GM23338 (cell line): ENCODE measurements at regions not wholly inside any gene's neighbourhood (a gene's known extent, or its start where the extent isn't known, plus 50 kb on each side); places are given as distances from the start of the nearest gene placed in this dataset.

Experiments used
- ATAC-seq: fragments of 200-7000 bp; cut with Tn5 transposase; 3 replicates; pipeline ENCODE4 v1.9.1; 2020
- DNase-seq: peaks from one replicate; pipeline ENCODE4 v3.0.0-alpha.2; 2015; ENCODE audit warnings: low spot score
- H2AFZ ChIP-seq: fragments of 200-600 bp; sonication (generic); 2 replicates; pipeline ENCODE4 v1.8.0; 2016; ENCODE audit warnings: antibody characterized with exemption, mild to moderate bottlenecking, moderate library complexity
- H3F3A ChIP-seq: fragments of 200-600 bp; sonication (generic); replicated peaks from 2 replicates; pipeline ENCODE4 v1.8.0; 2017; ENCODE audit warnings: antibody characterized with exemption, mixed run types, low read depth
- H3K27ac ChIP-seq: fragments of 200-600 bp; sonication (generic); 2 replicates; pipeline ENCODE4 v1.6.1; 2016; ENCODE audit warnings: low read depth
- H3K27me3 ChIP-seq: fragments of 200-600 bp; sonication (generic); 2 replicates; pipeline ENCODE4 v1.8.0; 2016; ENCODE audit warnings: mild to moderate bottlenecking, mixed run types, moderate library complexity; ENCODE audit not compliant: insufficient read depth
- H3K36me3 ChIP-seq: fragments of 200-600 bp; sonication (generic); 2 replicates; pipeline ENCODE4 v1.8.0; 2016; ENCODE audit warnings: mild to moderate bottlenecking; ENCODE audit not compliant: insufficient read depth
- H3K4me1 ChIP-seq: fragments of 200-600 bp; sonication (generic); 2 replicates; pipeline ENCODE4 v1.8.0; 2016; ENCODE audit warnings: mild to moderate bottlenecking, moderate library complexity; ENCODE audit not compliant: insufficient read depth
- H3K4me2 ChIP-seq: fragments of 200-600 bp; sonication (generic); 2 replicates; pipeline ENCODE4 v1.7.1; 2017; ENCODE audit warnings: mixed run types
- H3K4me3 ChIP-seq: fragments of 200-600 bp; sonication (generic); 2 replicates; pipeline ENCODE4 v1.6.1; 2016; ENCODE audit warnings: mixed run types
- H3K79me2 ChIP-seq: fragments of 200-600 bp; sonication (generic); replicated peaks from 2 replicates; pipeline ENCODE4 v1.8.0; 2017; ENCODE audit warnings: mild to moderate bottlenecking; ENCODE audit not compliant: insufficient read depth
- H3K9me2 ChIP-seq: fragments of 200-600 bp; sonication (generic); 2 replicates; pipeline ENCODE4 v1.8.0; 2017; ENCODE audit not compliant: insufficient read depth
- H4K20me1 ChIP-seq: fragments of 200-600 bp; sonication (generic); replicated peaks from 2 replicates; pipeline ENCODE4 v1.8.0; 2017; ENCODE audit warnings: mild to moderate bottlenecking; ENCODE audit not compliant: insufficient read depth
- H3K27ac Mint-ChIP-seq: 2 replicates; pipeline ENCODE4 v1.8.0; 2020; ENCODE audit warnings: inconsistent platforms, mild to moderate bottlenecking, moderate library complexity, mixed read lengths
- H3K27me3 Mint-ChIP-seq: 3 replicates; pipeline ENCODE4 v1.8.0; 2022; ENCODE audit warnings: low read depth, mild to moderate bottlenecking, moderate library complexity, mixed read lengths, inconsistent platforms; ENCODE audit not compliant: insufficient read depth, poor library complexity
- H3K36me3 Mint-ChIP-seq: 3 replicates; pipeline ENCODE4 v1.8.0; 2021; ENCODE audit warnings: low read depth, mild to moderate bottlenecking, inconsistent platforms, moderate library complexity, mixed read lengths
- H3K4me1 Mint-ChIP-seq: 3 replicates; pipeline ENCODE4 v1.8.0; 2020; ENCODE audit warnings: mild to moderate bottlenecking, inconsistent platforms, mixed read lengths
- H3K4me3 Mint-ChIP-seq: 3 replicates; pipeline ENCODE4 v1.8.0; 2021; ENCODE audit warnings: moderate library complexity, mild to moderate bottlenecking, inconsistent platforms, mixed read lengths
- H3K9me3 Mint-ChIP-seq: 3 replicates; pipeline ENCODE4 v1.8.0; 2020; ENCODE audit warnings: moderate library complexity, mild to moderate bottlenecking, inconsistent platforms, mixed read lengths
- CREB1 ChIP-seq: fragments of 250-450 bp; sonication (Bioruptor Pico); IDR thresholded peaks from 2 replicates; pipeline ENCODE4 v1.5.0; 2020; ENCODE audit warnings: low read depth, mild to moderate bottlenecking, moderate library complexity
- EZH2 ChIP-seq: fragments of 200-600 bp; sonication (generic); IDR thresholded peaks from one replicate; pipeline ENCODE4 v1.8.0; 2017; ENCODE audit warnings: antibody characterized with exemption, mild to moderate bottlenecking, low read depth; ENCODE audit not compliant: unreplicated experiment
- EZH2phosphoT487 ChIP-seq: fragments of 200-600 bp; sonication (generic); IDR thresholded peaks from one replicate; pipeline ENCODE4 v1.8.1; 2018; ENCODE audit warnings: antibody characterized with exemption; ENCODE audit not compliant: unreplicated experiment
- NANOG ChIP-seq: IDR thresholded peaks from 2 replicates; pipeline ENCODE4 v1.6.1; 2016; ENCODE audit warnings: antibody characterized with exemption, borderline replicate concordance
- POLR2AphosphoS5 ChIP-seq: IDR thresholded peaks from 2 replicates; pipeline ENCODE4 v1.6.1; 2016; ENCODE audit warnings: antibody characterized with exemption, low read depth
- STAT1 ChIP-seq: IDR thresholded peaks from one replicate; pipeline ENCODE4 v1.6.1; 2016; ENCODE audit warnings: antibody characterized with exemption; ENCODE audit not compliant: unreplicated experiment
- ZNF114 ChIP-seq: fragments of 250-450 bp; sonication (Bioruptor Pico); IDR thresholded peaks from 2 replicates; pipeline ENCODE4 v1.5.0; 2020; ENCODE audit warnings: mild to moderate bottlenecking, moderate library complexity
- ZNF331 ChIP-seq: fragments of 250-450 bp; sonication (Bioruptor Pico); IDR thresholded peaks from 2 replicates; pipeline ENCODE4 v1.5.0; 2020; ENCODE audit warnings: low read depth, mild to moderate bottlenecking, moderate library complexity
- TF ChIP-seq, protein P1 (sequence below): IDR thresholded peaks from 2 replicates; pipeline ENCODE4 v1.6.1; 2016; ENCODE audit warnings: antibody characterized with exemption
- TF ChIP-seq, protein P2 (sequence below), 2 experiments: fragments of 200-600 bp in 1 of 2; sonication (generic) in 1 of 2; conservative IDR thresholded peaks; 2 replicates each; pipeline versions ENCODE4 v1.5.1 to v1.6.1; 2016 to 2017; ENCODE audit warnings: antibody characterized with exemption in 2 of 2, low read depth in 2 of 2, mild to moderate bottlenecking in 2 of 2, moderate library complexity in 1 of 2
- TF ChIP-seq, protein P3 (sequence below): IDR thresholded peaks from one replicate; pipeline ENCODE4 v1.6.1; 2018; ENCODE audit warnings: antibody characterized with exemption; ENCODE audit not compliant: unreplicated experiment

DNA sequence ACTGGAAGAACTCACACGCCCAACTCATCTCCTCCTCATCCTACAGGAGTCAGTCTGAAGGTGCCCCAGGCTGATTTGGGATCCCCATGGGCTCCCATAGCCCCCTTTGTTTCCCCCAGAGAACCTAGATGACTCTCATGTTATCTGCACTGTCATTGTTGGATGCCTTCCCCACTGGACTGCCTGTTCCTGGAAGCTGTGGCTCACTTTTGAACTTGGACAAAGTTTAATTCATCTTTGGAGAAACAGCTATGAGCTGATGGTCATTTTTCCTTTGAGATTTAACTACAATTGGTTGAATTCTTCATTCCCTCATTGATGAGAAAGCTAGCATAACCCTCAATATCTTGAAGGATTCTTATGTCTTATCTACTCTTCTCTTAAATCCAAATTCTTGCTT, 186.6 kb downstream of the SALL1 start (continued):
- TF ChIP-seq EZH2phosphoT487: no peak
- no peak for TF ChIP-seq POLR2AphosphoS5
- TF ChIP-seq EZH2: no peak
- TF ChIP-seq, protein P1, sequence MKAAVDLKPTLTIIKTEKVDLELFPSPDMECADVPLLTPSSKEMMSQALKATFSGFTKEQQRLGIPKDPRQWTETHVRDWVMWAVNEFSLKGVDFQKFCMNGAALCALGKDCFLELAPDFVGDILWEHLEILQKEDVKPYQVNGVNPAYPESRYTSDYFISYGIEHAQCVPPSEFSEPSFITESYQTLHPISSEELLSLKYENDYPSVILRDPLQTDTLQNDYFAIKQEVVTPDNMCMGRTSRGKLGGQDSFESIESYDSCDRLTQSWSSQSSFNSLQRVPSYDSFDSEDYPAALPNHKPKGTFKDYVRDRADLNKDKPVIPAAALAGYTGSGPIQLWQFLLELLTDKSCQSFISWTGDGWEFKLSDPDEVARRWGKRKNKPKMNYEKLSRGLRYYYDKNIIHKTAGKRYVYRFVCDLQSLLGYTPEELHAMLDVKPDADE: no peak

DNA sequence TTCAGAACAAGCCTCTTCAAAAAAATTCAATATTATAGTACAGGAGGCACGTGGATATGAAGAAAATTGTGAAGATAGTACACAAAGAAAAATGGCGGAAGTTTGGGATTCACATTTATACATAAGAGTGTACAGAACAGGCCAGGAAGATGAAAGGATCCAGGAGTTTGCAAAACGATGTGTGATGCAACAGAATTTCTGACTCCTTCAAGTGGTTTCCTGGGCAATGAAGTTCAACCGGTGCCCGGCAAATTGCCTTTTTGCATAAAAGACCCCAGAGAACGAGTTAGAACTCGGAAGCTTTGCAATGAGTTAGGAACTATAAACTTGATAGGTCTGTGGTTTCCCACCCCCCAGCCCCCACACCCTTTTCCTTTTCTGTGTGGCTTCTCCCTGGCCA, 189.1 kb downstream of the SALL1 start:
- Histone ChIP-seq H3K36me3 (no peaks in the 10 kb centered on the region), H3K4me1 (no peaks in the 10 kb centered on the region), H3F3A (no peaks in the 10 kb centered on the region), H3K9me2 (no peaks in the 10 kb centered on the region), H4K20me1 (no peaks in the 10 kb centered on the region), H3K27ac (no peak overlapping the region), H2AFZ (no peak overlapping the region), H3K4me3 (no peak overlapping the region), H3K79me2 (no peaks in the 10 kb centered on the region), H3K27me3 (no peaks in the 10 kb centered on the region), H3K4me2 (no peak overlapping the region)
- TF ChIP-seq CREB1 (CRISPR knock-in tag) (no peak), STAT1 (no peak), EZH2phosphoT487 (no peak), EZH2 (no peak), NANOG (no peak), ZNF331 (CRISPR knock-in tag) (no peak), ZNF114 (no peak)
- TF ChIP-seq, protein P2, sequence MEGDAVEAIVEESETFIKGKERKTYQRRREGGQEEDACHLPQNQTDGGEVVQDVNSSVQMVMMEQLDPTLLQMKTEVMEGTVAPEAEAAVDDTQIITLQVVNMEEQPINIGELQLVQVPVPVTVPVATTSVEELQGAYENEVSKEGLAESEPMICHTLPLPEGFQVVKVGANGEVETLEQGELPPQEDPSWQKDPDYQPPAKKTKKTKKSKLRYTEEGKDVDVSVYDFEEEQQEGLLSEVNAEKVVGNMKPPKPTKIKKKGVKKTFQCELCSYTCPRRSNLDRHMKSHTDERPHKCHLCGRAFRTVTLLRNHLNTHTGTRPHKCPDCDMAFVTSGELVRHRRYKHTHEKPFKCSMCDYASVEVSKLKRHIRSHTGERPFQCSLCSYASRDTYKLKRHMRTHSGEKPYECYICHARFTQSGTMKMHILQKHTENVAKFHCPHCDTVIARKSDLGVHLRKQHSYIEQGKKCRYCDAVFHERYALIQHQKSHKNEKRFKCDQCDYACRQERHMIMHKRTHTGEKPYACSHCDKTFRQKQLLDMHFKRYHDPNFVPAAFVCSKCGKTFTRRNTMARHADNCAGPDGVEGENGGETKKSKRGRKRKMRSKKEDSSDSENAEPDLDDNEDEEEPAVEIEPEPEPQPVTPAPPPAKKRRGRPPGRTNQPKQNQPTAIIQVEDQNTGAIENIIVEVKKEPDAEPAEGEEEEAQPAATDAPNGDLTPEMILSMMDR (conservative IDR thresholded peaks at IDR 0.05; ENCODE audit: low read depth in 2 of 2): no peak
- TF ChIP-seq, protein P3, sequence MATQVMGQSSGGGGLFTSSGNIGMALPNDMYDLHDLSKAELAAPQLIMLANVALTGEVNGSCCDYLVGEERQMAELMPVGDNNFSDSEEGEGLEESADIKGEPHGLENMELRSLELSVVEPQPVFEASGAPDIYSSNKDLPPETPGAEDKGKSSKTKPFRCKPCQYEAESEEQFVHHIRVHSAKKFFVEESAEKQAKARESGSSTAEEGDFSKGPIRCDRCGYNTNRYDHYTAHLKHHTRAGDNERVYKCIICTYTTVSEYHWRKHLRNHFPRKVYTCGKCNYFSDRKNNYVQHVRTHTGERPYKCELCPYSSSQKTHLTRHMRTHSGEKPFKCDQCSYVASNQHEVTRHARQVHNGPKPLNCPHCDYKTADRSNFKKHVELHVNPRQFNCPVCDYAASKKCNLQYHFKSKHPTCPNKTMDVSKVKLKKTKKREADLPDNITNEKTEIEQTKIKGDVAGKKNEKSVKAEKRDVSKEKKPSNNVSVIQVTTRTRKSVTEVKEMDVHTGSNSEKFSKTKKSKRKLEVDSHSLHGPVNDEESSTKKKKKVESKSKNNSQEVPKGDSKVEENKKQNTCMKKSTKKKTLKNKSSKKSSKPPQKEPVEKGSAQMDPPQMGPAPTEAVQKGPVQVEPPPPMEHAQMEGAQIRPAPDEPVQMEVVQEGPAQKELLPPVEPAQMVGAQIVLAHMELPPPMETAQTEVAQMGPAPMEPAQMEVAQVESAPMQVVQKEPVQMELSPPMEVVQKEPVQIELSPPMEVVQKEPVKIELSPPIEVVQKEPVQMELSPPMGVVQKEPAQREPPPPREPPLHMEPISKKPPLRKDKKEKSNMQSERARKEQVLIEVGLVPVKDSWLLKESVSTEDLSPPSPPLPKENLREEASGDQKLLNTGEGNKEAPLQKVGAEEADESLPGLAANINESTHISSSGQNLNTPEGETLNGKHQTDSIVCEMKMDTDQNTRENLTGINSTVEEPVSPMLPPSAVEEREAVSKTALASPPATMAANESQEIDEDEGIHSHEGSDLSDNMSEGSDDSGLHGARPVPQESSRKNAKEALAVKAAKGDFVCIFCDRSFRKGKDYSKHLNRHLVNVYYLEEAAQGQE: no peak
- TF ChIP-seq, protein P1: no peak
- Mint-ChIP-seq H3K4me3 (no peak overlapping the region), H3K4me1 (peaks cover 5% of the 10 kb centered on the region; the same call in 2 of the 3 replicates), H3K36me3 (no peaks in the 10 kb centered on the region), H3K9me3 (no peaks in the 10 kb centered on the region), H3K27ac (no peak overlapping the region), H3K27me3 (peaks cover 1% of the 10 kb centered on the region)
- DNase-seq: no peak
- no peak for ATAC-seq
